Neural cell (in vitro differentiated cells): ENCODE measurements at regions not wholly inside any gene's neighbourhood (a gene's known extent, or its start where the extent isn't known, plus 50 kb on each side); places are given as distances from the start of the nearest gene placed in this dataset.

ENCODE experiments used
- H2AFZ ChIP-seq: fragments of 200-600, 300-800 bp; sonication (generic), shearing (Covaris generic); 2 replicates; pipeline ENCODE4 v1.6.0; 2014; ENCODE audit warnings: low read depth, mild to moderate bottlenecking, antibody characterized with exemption, low read length, moderate library complexity
- H3F3A ChIP-seq: fragments of 200-600 bp; shearing (Covaris generic); 2 replicates; pipeline ENCODE4 v1.6.1; 2016; ENCODE audit warnings: mild to moderate bottlenecking, moderate library complexity, mixed read lengths, antibody characterized with exemption, low read length; ENCODE audit not compliant: insufficient read depth, poor library complexity, severe bottlenecking
- H3K27ac ChIP-seq: fragments of 200-600, 300-800 bp; sonication (generic), shearing (Covaris generic); 2 replicates; pipeline ENCODE4 v1.5.1; 2014; ENCODE audit warnings: mild to moderate bottlenecking, low read length, moderate library complexity
- H3K27me3 ChIP-seq: fragments of 300-800, 200-600 bp; sonication (generic), shearing (Covaris generic); 2 replicates; pipeline ENCODE4 v1.6.0; 2014; ENCODE audit warnings: mild to moderate bottlenecking, low read depth, low read length, moderate library complexity; ENCODE audit not compliant: insufficient read depth
- H3K36me3 ChIP-seq: fragments of 300-800, 200-600 bp; sonication (generic), shearing (Covaris generic); 2 replicates; pipeline ENCODE4 v1.5.1; 2014; ENCODE audit warnings: mild to moderate bottlenecking, antibody characterized with exemption, low read length, moderate library complexity; ENCODE audit not compliant: insufficient read depth
- H3K4me2 ChIP-seq: fragments of 300-800, 200-600 bp; sonication (generic), shearing (Covaris generic); 2 replicates; pipeline ENCODE4 v1.6.0; 2014; ENCODE audit warnings: mild to moderate bottlenecking, low read length
- H3K4me3 ChIP-seq: fragments of 300-800, 200-600 bp; sonication (generic), shearing (Covaris generic); 2 replicates; pipeline ENCODE4 v1.5.1; 2014; ENCODE audit warnings: mild to moderate bottlenecking, low read length, moderate library complexity
- H3K79me2 ChIP-seq: fragments of 200-600 bp; shearing (Covaris generic); replicated peaks from 2 replicates; pipeline ENCODE4 v1.6.0; 2014; ENCODE audit warnings: mild to moderate bottlenecking, low read length, moderate library complexity; ENCODE audit not compliant: insufficient read depth
- H3K9ac ChIP-seq: fragments of 300-800, 200-600 bp; sonication (generic), shearing (Covaris generic); 2 replicates; pipeline ENCODE4 v1.6.1; 2016; ENCODE audit warnings: mild to moderate bottlenecking, low read length, mixed read lengths
- H3K9me2 ChIP-seq: fragments of 200-600 bp; shearing (Covaris generic); 2 replicates; pipeline ENCODE4 v1.6.1; 2016; ENCODE audit warnings: mild to moderate bottlenecking, low read length, mixed read lengths; ENCODE audit not compliant: insufficient read depth
- H3K9me3 ChIP-seq: fragments of 200-600, 300-800 bp; sonication (generic), shearing (Covaris generic); 2 replicates; pipeline ENCODE4 v1.6.1; 2016; ENCODE audit warnings: mild to moderate bottlenecking, mixed run types, low read length, moderate library complexity, mixed read lengths
- H4K20me1 ChIP-seq: fragments of 200-600 bp; shearing (Covaris generic); 2 replicates; pipeline ENCODE4 v1.6.1; 2016; ENCODE audit warnings: mild to moderate bottlenecking, mixed run types; ENCODE audit not compliant: insufficient read depth
- EP300 ChIP-seq: fragments of 450-650 bp; conservative IDR thresholded peaks from 2 replicates; pipeline ENCODE4 v1.6.1; 2014; ENCODE audit warnings: antibody characterized with exemption, mild to moderate bottlenecking, moderate library complexity; ENCODE audit not compliant: poor library complexity, severe bottlenecking
- EZH2 ChIP-seq: fragments of 200-600, 300-800 bp; shearing (Covaris generic), sonication (generic); IDR thresholded peaks from 2 replicates; pipeline ENCODE4 v1.6.1; 2014; ENCODE audit warnings: antibody characterized with exemption, low read length, borderline replicate concordance, mild to moderate bottlenecking; ENCODE audit not compliant: insufficient read depth, poor library complexity, severe bottlenecking
- MXI1 ChIP-seq: fragments of 450-650 bp; conservative IDR thresholded peaks from 2 replicates; pipeline ENCODE4 v1.6.1; 2014; ENCODE audit warnings: antibody characterized with exemption, mild to moderate bottlenecking; ENCODE audit not compliant: poor library complexity, severe bottlenecking
- POLR2AphosphoS5 ChIP-seq: IDR thresholded peaks from 2 replicates; pipeline ENCODE4 v1.6.1; 2012
- RAD21 ChIP-seq: fragments of 450-650 bp; conservative IDR thresholded peaks from 2 replicates; pipeline ENCODE4 v1.6.1; 2014; ENCODE audit warnings: antibody characterized with exemption, mild to moderate bottlenecking, moderate library complexity
- SMC3 ChIP-seq: fragments of 450-650 bp; conservative IDR thresholded peaks from 2 replicates; pipeline ENCODE4 v1.6.1; 2014; ENCODE audit warnings: antibody characterized with exemption, mild to moderate bottlenecking, moderate library complexity; ENCODE audit not compliant: poor library complexity
- TAF1 ChIP-seq: IDR thresholded peaks from 2 replicates; pipeline ENCODE4 v1.6.1; 2012; ENCODE audit warnings: low read depth
- TF ChIP-seq, protein P1 (sequence below): fragments of 450-650 bp; IDR thresholded peaks from 2 replicates; pipeline ENCODE4 v1.5.1; 2014; ENCODE audit warnings: antibody characterized with exemption, mild to moderate bottlenecking, moderate library complexity; ENCODE audit not compliant: poor library complexity, severe bottlenecking
- TF ChIP-seq, protein P2 (sequence below): IDR thresholded peaks from 2 replicates; pipeline ENCODE4 v1.6.1; 2012; ENCODE audit warnings: borderline replicate concordance

DNA sequence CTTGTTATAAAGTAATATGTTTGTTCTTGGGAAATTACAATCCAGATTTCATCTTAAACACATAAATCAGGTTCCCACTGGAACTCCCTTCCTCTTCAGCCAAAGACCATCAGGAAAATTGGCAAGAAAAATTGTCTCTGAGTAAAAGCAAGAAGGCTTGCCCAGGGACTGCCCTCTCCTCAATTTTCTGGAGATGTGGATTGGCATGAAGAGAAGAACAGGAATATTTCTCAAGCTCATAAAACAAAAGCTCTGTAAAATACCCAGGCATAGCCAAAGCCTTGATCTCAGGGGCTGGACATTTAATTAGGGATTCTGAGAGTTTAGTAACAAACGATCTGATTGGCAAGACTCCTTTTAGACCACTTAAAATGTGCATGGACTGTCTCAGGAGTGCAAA, 223.4 kb downstream of the ZNF608 start:
- no peaks in the 10 kb centered on the region for H4K20me1 ChIP-seq
- H3F3A ChIP-seq: no peaks in the 10 kb centered on the region
- H2AFZ ChIP-seq: no peak overlapping the region
- H3K79me2 ChIP-seq: no peaks in the 10 kb centered on the region
- H3K4me2 ChIP-seq: no peak overlapping the region
- H3K4me3 ChIP-seq: no peak overlapping the region
- TF ChIP-seq SMC3: no peak
- TF ChIP-seq EP300: no peak
- TF ChIP-seq RAD21: no peak
- TF ChIP-seq MXI1: no peak
- TF ChIP-seq, protein P1, sequence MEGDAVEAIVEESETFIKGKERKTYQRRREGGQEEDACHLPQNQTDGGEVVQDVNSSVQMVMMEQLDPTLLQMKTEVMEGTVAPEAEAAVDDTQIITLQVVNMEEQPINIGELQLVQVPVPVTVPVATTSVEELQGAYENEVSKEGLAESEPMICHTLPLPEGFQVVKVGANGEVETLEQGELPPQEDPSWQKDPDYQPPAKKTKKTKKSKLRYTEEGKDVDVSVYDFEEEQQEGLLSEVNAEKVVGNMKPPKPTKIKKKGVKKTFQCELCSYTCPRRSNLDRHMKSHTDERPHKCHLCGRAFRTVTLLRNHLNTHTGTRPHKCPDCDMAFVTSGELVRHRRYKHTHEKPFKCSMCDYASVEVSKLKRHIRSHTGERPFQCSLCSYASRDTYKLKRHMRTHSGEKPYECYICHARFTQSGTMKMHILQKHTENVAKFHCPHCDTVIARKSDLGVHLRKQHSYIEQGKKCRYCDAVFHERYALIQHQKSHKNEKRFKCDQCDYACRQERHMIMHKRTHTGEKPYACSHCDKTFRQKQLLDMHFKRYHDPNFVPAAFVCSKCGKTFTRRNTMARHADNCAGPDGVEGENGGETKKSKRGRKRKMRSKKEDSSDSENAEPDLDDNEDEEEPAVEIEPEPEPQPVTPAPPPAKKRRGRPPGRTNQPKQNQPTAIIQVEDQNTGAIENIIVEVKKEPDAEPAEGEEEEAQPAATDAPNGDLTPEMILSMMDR: no peak
- TF ChIP-seq EZH2: no peak
- TF ChIP-seq, protein P2, sequence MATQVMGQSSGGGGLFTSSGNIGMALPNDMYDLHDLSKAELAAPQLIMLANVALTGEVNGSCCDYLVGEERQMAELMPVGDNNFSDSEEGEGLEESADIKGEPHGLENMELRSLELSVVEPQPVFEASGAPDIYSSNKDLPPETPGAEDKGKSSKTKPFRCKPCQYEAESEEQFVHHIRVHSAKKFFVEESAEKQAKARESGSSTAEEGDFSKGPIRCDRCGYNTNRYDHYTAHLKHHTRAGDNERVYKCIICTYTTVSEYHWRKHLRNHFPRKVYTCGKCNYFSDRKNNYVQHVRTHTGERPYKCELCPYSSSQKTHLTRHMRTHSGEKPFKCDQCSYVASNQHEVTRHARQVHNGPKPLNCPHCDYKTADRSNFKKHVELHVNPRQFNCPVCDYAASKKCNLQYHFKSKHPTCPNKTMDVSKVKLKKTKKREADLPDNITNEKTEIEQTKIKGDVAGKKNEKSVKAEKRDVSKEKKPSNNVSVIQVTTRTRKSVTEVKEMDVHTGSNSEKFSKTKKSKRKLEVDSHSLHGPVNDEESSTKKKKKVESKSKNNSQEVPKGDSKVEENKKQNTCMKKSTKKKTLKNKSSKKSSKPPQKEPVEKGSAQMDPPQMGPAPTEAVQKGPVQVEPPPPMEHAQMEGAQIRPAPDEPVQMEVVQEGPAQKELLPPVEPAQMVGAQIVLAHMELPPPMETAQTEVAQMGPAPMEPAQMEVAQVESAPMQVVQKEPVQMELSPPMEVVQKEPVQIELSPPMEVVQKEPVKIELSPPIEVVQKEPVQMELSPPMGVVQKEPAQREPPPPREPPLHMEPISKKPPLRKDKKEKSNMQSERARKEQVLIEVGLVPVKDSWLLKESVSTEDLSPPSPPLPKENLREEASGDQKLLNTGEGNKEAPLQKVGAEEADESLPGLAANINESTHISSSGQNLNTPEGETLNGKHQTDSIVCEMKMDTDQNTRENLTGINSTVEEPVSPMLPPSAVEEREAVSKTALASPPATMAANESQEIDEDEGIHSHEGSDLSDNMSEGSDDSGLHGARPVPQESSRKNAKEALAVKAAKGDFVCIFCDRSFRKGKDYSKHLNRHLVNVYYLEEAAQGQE: no peak
- no peak for TF ChIP-seq POLR2AphosphoS5
- TF ChIP-seq TAF1: no peak
- H3K9me3 ChIP-seq: no peaks in the 10 kb centered on the region
- no peaks in the 10 kb centered on the region for H3K9me2 ChIP-seq
- no peak overlapping the region for H3K27ac ChIP-seq
- no peaks in the 10 kb centered on the region for H3K27me3 ChIP-seq
- no peaks in the 10 kb centered on the region for H3K36me3 ChIP-seq
- H3K9ac ChIP-seq: no peak overlapping the region

DNA sequence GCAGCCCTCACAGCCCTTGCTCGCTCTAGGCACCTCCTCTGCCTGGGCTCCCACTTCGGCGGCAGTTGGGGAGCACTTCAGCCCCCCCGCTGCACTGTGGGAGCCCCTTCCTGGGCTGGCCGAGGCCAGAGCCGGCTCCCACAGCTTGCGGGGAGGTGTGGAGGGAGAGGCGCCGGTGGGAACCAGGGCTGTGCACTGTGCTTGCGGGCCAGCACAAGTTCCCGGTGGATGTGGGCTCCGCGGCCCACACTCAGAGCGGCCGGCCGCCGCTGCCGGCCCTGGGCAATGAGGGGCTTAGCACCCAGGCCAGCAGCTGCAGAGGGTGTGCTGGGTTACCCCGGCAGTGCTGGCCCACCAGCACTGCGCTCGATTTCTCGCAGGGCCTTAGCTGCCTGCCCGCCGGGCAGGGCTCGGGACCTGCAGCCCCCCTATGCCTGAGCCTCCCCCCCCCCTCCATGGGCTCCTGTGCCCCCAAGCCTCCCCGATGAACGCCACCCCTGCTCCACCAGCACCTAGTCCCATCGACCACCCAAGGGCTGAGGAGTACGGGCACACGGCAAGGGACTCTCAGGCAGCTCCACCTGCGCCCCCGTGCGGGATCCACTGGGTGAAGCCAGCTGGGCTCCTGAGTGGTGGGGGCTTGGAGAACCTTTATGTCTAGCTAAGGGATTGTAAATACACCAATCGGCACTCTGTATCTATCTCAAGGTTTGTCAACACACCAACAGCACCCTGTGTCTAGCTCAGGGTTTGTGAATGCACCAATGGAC, 224.8 kb downstream of the ZNF608 start:
- no peak overlapping the region for H3K4me3 ChIP-seq

More for the DNA sequence above, 224.8 kb downstream of the ZNF608 start:
- Histone ChIP-seq H3K79me2 (no peaks in the 10 kb centered on the region), H2AFZ (no peak overlapping the region), H3K27ac (no peak overlapping the region), H3K36me3 (no peaks in the 10 kb centered on the region), H3F3A (no peaks in the 10 kb centered on the region), H3K9me2 (no peaks in the 10 kb centered on the region), H3K9me3 (no peaks in the 10 kb centered on the region), H3K9ac (no peak overlapping the region), H3K4me2 (no peak overlapping the region), H4K20me1 (no peaks in the 10 kb centered on the region), H3K27me3 (no peaks in the 10 kb centered on the region)
- TF ChIP-seq SMC3: no peak
- no peak for TF ChIP-seq MXI1
- no peak for TF ChIP-seq POLR2AphosphoS5
- TF ChIP-seq, protein P1: no peak
- TF ChIP-seq EZH2: no peak
- no peak for TF ChIP-seq TAF1
- TF ChIP-seq RAD21: no peak
- TF ChIP-seq EP300: no peak
